Activated CD8-positive, alpha-beta T cell treated with anti-CD3 and anti-CD28 coated beads for 36 hours (primary cell): ENCODE measurements at regions not wholly inside any gene's neighbourhood (a gene's known extent, or its start where the extent isn't known, plus 50 kb on each side); places are given as distances from the start of the nearest gene placed in this dataset.

Experiments used
- ATAC-seq: fragments of 200-7000 bp; cut with Tn5 transposase; one replicate; pipeline ENCODE4 v1.10.0; 2021; ENCODE audit warnings: mild to moderate bottlenecking, moderate library complexity
- CTCF ChIA-PET: fragments of 350-600 bp; sonication (Branson Sonifier 250); formaldehyde crosslinking; loops from one replicate; lab custom pipeline; 2021; ENCODE audit warnings: antibody characterized with exemption; lab: Charles Lee
- POLR2A ChIA-PET: fragments of 350-600 bp; sonication (Branson Sonifier 250); formaldehyde crosslinking; loops from one replicate; lab custom pipeline; 2021; ENCODE audit warnings: antibody characterized with exemption; lab: Charles Lee
- DNase-seq: peaks from one replicate; pipeline ENCODE4 v3.0.0-alpha.2; 2020
- H3K27ac Mint-ChIP-seq: one replicate; pipeline ENCODE4 v1.8.0; 2021; ENCODE audit warnings: mild to moderate bottlenecking, mixed read lengths
- H3K27me3 Mint-ChIP-seq: one replicate; pipeline ENCODE4 v1.8.0; 2021; ENCODE audit warnings: mixed read lengths
- H3K36me3 Mint-ChIP-seq: one replicate; pipeline ENCODE4 v1.8.0; 2021; ENCODE audit warnings: low read depth, mixed read lengths
- H3K4me1 Mint-ChIP-seq: one replicate; pipeline ENCODE4 v1.8.0; 2021; ENCODE audit warnings: low read depth, mixed read lengths
- H3K4me3 Mint-ChIP-seq: one replicate; pipeline ENCODE4 v1.8.0; 2021; ENCODE audit warnings: mild to moderate bottlenecking, moderate library complexity, mixed read lengths
- H3K9me3 Mint-ChIP-seq: one replicate; pipeline ENCODE4 v1.8.0; 2021; ENCODE audit warnings: mixed read lengths
- intact Hi-C: fragments of 100-400 bp; cut with micrococcal nuclease; formaldehyde crosslinking; loops from one replicate; pipeline ENCODE4 v1.10.0; 2022
- TF ChIP-seq, protein P1 (sequence below): fragments of 200-600 bp; IDR thresholded peaks from one replicate; pipeline ENCODE4 v1.8.0; 2022; ENCODE audit warnings: antibody characterized with exemption, mild to moderate bottlenecking

DNA sequence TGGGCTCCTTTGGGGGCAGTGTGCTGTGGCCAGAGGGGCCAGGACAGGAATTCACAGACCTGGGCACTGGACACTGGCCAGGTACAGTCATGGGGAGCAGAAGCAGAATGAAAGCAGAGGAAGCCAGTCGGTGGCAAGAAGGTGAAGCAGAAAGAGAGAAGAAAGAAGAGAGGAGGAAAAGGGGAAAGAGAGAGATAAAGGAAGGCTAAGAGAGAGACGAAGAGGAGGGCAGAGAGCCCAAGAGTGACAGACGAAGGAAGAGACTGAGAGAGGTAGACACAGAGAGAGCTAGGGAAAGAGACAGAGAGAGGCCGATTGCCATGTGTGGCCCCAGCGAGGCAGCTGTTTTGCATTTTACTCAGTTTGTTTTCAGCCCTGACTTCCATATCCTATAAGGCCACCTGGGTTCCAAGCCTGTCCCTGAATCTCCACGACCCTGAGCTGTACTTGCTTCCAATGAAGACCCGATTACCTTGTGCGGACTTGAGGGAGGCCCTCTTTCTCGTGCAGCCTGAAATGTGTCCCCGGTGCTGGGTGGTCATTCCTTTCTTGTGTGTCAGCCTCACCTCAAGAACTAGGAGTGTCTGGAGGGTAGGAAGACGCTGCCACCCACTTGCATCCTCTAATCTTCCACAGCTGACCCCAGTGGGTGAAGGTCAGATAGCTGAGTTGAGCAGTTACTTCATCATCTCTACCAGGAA lies 73.9 kb downstream of the LSM3 start:
- DNase-seq: no peak
- POLR2A ChIA-PET: no interaction called here
- no peaks in the 10 kb centered on the region for H3K27me3 Mint-ChIP-seq
- CTCF ChIA-PET: interaction anchor here (0.9 to 1.7 kb wide), 3 partner anchors 9 to 356 kb away, joined by 3 to 7 read pairs (median 3); no protein-coding TSS in a partner anchor
- TF ChIP-seq, protein P1, sequence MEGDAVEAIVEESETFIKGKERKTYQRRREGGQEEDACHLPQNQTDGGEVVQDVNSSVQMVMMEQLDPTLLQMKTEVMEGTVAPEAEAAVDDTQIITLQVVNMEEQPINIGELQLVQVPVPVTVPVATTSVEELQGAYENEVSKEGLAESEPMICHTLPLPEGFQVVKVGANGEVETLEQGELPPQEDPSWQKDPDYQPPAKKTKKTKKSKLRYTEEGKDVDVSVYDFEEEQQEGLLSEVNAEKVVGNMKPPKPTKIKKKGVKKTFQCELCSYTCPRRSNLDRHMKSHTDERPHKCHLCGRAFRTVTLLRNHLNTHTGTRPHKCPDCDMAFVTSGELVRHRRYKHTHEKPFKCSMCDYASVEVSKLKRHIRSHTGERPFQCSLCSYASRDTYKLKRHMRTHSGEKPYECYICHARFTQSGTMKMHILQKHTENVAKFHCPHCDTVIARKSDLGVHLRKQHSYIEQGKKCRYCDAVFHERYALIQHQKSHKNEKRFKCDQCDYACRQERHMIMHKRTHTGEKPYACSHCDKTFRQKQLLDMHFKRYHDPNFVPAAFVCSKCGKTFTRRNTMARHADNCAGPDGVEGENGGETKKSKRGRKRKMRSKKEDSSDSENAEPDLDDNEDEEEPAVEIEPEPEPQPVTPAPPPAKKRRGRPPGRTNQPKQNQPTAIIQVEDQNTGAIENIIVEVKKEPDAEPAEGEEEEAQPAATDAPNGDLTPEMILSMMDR: no peak
- no peak overlapping the region for H3K4me3 Mint-ChIP-seq
- no peaks in the 10 kb centered on the region for H3K9me3 Mint-ChIP-seq
- no peaks in the 10 kb centered on the region for H3K4me1 Mint-ChIP-seq
- H3K27ac Mint-ChIP-seq: no peak overlapping the region
- no peaks in the 10 kb centered on the region for H3K36me3 Mint-ChIP-seq
- ATAC-seq: no peak
- intact Hi-C loops: no loop called here

DNA sequence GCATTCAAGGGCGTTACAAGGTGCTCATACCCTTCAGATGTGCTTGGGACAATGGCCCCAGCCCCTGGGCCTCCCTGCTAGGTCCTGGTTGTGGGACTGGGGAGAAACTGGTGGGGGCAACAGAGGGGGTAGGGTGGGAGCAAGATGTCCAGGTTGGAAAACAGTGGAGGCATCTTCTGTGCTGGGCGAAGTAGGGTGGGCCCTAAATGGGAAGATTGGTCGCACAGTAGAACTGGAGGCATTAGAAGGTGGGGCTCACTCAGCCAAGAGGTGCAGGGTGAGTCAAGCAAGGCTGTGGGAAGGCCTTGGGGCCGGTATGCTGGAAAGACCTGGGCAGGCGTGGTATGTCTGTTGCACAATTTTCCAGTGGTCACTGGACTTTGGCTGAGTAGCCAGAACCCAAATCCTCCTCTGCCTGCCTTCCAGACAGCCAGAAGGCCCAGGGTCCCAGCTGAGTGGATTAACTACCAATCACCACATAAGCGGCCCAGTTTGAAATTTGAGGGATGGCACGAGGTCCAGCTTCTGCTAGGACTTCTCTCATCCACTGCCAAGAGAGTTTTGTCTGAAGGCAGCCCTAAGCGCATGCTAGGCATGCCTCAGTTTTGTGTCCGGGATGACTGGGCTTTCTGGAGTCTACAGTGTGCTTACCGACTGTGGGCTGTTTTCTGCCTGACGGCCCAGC lies 74.5 kb downstream of the LSM3 start:
- no peaks in the 10 kb centered on the region for H3K9me3 Mint-ChIP-seq
- POLR2A ChIA-PET: no interaction called here
- no peaks in the 10 kb centered on the region for H3K4me1 Mint-ChIP-seq
- intact Hi-C loops: no loop called here
- H3K27me3 Mint-ChIP-seq: no peaks in the 10 kb centered on the region
- ATAC-seq (no peak), DNase-seq (no peak)
- no peaks in the 10 kb centered on the region for H3K36me3 Mint-ChIP-seq
- CTCF ChIA-PET: interaction anchor here (0.9 to 1.2 kb wide), 2 partner anchors 11 to 357 kb away, joined by 3 read pairs; no protein-coding TSS in a partner anchor
- no peak overlapping the region for H3K4me3 Mint-ChIP-seq
- TF ChIP-seq, protein P1: no peak
- no peak overlapping the region for H3K27ac Mint-ChIP-seq

DNA sequence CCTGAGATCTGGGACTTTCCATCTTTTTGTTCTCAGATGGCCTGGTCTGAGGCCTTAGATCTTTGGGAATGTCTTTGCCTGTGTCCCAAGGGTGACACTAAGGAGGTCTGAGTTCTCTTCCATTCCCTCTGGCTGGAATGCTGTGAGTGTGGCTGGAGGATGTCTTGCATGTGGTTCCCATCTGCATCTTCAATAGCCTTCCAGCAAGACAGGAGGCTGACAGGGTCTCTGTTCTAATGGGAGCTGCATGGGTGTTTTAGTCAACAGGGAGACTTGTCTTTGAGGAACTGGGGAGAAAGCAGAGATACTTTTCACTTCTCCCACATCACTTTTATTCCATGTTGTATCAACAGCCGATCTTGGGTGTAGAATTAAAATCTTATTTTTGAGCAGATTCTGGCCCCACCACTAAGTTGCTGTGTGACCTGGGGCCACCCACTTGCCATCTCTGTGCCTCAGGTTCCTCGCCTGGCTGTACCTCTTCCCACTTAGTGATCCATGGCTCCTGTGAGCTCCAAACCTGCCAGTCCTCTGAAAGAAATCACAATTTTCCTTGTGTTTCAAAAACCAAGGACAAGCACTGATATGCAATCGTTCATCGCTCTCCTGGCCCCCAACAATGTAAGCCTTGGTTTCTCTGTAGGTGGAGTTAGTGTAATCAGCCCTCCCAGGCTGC lies 75.2 kb downstream of the LSM3 start:
- no peaks in the 10 kb centered on the region for H3K9me3 Mint-ChIP-seq
- H3K27me3 Mint-ChIP-seq: no peaks in the 10 kb centered on the region
- H3K4me1 Mint-ChIP-seq: no peaks in the 10 kb centered on the region
- ChIA-PET POLR2A (no interaction called here), CTCF (no interaction called here)
- DNase-seq (no peak), ATAC-seq (no peak)
- no peaks in the 10 kb centered on the region for H3K36me3 Mint-ChIP-seq
- TF ChIP-seq, protein P1: no peak
- no peak overlapping the region for H3K27ac Mint-ChIP-seq
- intact Hi-C loops: no loop called here
- H3K4me3 Mint-ChIP-seq: no peak overlapping the region

DNA sequence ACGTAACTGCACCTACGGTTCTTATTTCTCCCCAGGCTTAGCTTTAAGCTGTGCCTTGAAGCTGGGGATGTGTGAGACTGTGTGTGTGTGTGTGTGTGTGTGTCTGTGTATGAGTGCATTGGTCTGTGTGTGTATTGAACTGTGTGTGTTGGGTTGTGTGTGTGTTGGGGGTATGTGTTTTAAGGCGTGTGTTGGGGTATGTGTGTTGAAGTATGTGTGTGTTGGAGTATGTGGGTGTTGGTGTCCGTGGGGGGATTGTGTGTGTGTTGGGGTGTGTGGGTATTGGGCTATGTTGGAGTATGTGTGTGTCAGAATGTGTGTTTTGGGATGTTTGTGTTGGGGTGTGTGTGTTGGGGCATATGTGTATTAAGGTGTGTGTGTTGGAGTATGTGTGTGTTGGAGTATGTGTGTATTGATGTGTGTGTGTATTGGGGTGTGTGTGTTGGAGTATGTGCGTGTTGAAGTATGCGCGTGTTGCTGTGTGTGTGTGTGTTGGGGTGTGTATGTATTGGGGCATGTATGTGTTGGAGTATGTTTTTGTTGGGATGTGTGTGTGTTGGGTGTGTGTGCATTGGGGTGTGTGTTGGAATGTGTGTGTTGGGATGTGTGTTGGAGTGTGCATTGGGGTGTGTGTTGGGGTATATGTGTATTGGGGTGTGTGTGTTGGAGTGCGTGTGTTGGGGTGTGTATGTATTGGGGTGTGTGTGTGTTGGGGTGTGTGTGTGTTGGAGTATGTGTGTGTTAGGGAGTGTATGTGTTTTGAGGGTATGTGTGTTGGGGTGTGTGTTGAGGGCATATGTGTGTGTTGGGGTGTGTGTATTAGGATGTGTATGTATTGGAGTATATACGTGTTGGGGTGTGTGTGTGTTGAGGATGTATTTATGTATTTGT lies 76.4 kb downstream of the LSM3 start:
- TF ChIP-seq, protein P1: no peak
- intact Hi-C loops: no loop called here
- H3K27me3 Mint-ChIP-seq: no peaks in the 10 kb centered on the region
- H3K4me3 Mint-ChIP-seq: no peak overlapping the region
- H3K27ac Mint-ChIP-seq: no peak overlapping the region
- no peaks in the 10 kb centered on the region for H3K9me3 Mint-ChIP-seq
- CTCF ChIA-PET: no interaction called here
- H3K36me3 Mint-ChIP-seq: no peaks in the 10 kb centered on the region
- ATAC-seq: no peak
- no peaks in the 10 kb centered on the region for H3K4me1 Mint-ChIP-seq
- no peak for DNase-seq
- POLR2A ChIA-PET: no interaction called here
